Kidney glomerular epithelial cell (primary cell): ENCODE measurements at regions not wholly inside any gene's neighbourhood (a gene's known extent, or its start where the extent isn't known, plus 50 kb on each side); places are given as distances from the start of the nearest gene placed in this dataset.
"Not testable (repeated sequence)": the region's sequence is repeated elsewhere in the genome, so short reads cannot be mapped to it uniquely, and the experiment has no call there.

ENCODE experiments used
- DNase-seq: peaks from one replicate; lab custom pipeline; 2025; lab: John Stamatoyannopoulos, UW

DNA sequence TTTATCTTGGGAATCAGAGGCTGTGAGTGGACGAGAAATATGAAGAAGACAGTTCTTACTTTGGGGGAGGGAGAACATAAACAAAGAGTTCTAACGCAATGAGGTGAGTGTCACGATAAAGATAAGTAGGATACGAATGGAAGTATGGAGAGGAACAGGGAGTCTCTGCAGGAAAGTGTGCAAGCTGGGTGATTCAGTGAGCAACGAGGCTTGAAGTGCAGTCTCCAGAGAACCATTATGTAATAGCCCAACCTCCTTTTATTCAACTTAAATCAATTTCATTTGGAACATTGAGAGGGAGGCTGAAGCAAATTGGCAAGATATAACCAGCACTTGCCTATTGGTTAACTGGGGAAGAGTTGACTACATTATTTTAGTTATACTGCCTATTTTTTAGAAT, 99.3 kb upstream of the PLD5 start:
- no peak for DNase-seq

GRCh38 chr1:242623119-242623518, 98.6 kb upstream of the PLD5 start:
- no peak for DNase-seq

DNA sequence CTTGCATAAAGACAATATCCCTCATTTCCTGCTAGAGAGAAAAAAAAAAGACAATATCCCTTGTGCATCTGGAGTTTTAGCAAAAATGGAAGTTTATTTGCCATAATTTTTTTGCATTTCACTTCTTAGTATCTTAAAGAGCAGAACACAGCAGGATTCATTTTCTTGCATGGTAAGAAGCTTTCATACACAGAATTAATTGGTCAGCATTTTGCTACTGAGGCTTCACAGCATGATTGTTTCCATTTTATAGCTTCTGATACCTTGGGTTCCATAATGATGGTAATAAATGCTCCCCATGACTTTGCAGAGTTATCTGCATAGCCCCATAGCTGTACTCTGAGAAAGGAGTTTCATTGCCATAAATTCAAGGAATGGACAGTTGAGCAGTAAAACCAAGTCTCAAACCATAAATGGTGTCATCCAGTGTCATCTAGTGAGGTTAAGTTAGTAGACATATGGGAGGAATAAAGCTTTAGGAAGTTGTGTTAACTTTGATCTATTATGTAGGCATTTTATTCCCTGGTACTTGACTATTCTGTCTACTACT, 88.8 kb upstream of the PLD5 start:
- no peak for DNase-seq

GRCh38 chr1:242610209-242610608, 85.7 kb upstream of the PLD5 start:
- no peak for DNase-seq

DNA sequence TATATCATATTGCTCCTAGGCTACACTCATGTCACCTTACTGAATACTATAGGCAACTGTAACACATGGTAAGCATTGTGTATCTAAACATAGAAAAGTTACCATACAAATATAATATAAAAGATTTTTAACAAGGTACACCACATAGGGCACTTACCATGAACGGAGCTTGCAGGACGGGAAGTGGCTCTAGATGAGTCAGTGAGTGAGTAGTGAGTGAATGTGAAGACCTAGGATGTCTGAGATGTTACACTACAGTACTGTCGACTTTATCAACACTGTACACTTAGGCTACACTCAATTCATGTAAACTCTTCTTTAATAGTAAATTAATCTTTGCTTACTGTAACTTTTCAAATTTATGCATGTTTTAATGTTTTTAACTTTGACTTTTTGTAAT, 81.0 kb upstream of the PLD5 start:
- no peak for DNase-seq

DNA sequence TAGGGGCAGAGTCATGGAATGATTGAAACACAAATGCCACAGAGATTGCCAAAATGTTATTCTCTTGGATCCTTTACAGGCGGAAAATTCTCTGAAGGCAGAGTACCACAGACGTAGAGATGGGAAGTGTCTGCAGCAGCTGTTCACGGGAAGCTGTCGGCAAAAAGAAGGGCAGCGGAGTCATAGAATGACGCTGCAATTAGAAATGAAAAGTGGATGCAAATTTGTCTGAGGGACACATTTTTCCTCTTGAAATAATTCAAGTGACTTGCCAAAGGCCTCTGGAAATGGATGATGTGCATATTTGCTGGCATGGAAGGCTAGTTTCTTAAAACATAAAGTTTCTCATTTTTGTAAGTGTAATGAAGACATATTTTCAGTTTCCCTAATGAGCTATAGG, 77.5 kb upstream of the PLD5 start:
- no peak for DNase-seq

DNA sequence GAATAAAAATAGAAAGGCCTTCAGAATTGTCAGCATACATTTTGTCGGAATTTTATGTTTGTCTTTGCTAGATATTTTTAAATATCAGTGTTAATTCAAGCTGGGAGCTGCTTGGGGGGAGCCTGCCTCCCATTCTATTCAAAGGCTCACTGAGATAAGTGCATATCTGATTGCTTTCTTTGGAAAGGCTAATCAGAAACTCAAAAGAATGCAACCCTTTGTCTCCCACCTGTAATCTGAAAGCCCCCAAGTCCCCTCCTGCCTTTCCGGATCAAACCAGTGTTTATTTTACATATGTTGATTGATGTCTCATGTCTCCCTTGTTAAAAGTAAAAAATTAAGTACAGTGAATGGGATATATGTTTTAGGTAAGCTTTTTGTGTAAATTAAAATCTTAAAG, 69.3 kb upstream of the PLD5 start:
- not testable (repeated sequence) for DNase-seq

DNA sequence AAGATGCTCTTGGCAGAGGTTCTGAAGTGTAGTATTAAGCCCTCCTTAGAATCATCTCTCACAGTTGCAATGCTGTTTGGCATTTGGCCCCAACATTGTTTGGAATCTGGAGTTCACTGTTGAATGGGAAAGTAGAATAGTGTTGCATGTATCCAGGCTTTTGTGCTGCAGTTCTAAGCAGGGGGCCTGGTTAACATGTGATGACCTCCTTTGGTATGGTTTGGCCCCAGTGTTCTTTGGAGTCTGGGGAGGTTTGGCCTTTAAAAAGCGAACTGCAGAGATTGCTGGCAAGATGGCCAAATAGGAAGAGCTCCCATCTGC, 61.8 kb upstream of the PLD5 start:
- no peak for DNase-seq

- DNase-seq, result no peak
Observed at GRCh38 chr1:242585616-242586359, 61.3 kb upstream of the PLD5 start.

- no peak for DNase-seq
Observed at GRCh38 chr1:242582669-242583068, 58.2 kb upstream of the PLD5 start.

DNA sequence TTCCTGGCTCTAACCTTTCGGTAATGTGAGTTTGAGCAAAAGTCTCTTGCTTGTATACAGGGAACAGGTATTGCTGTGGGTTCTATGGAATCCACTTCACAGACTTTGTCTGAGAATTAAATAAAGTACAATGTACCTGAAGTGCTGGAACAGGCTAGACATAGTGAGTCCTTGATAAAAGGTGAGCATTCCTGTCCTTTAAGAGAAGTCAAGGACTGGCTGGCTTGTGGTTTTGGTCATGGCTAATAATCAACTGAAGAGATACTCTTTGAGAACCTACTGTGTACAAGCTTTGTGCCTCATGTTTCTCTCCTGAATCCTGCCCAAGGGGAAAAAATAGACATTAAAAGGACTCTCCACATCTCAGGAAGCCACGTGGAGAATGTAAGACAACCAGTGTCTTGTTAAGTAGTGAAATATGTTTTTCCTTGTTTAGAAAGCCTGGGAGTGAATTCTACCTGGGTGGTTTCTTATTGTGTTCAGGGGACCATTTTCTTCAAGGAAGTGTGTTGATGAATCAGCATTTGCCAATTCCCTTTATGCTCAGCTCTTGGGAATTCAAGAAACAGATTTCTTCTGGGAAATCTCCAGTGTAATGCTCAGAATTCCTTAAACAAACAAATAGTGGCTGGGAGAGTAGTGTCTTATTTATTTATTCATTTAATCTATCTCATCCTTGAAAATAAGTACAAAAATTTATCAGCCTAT, 55.2 kb upstream of the PLD5 start:
- DNase-seq, result no peak
